ENCODE measurements at regions not wholly inside any gene's neighbourhood (a gene's known extent, or its start where the extent isn't known, plus 50 kb on each side); places are given as distances from the start of the nearest gene placed in this dataset.

GRCh38 chr20:17010181-17010580 lies 216.7 kb upstream of the PCSK2 start:
- TF ChIP-seq CTCF (IDR thresholded peaks at IDR 0.05), result no peak
- no peak overlapping the region for H3K27ac ChIP-seq (ENCODE audit: low read length)
- no peak overlapping the region for H3K27ac Mint-ChIP-seq

GRCh38 chr20:17012546-17013226 lies 214.2 kb upstream of the PCSK2 start:
- ATAC-seq (no peak), DNase-seq (no peak)
- TF ChIP-seq CTCF (IDR thresholded peaks at IDR 0.05), result no peak
- H3K27me3 Mint-ChIP-seq (ENCODE audit: low read depth in 2 of 2), result no peaks in the 10 kb centered on the region
- 77% methylated on average over 3 of the region's 7 CpGs for WGBS (ENCODE audit: insufficient coverage)
- Histone ChIP-seq H3K27ac (ENCODE audit: low read length) (no peak overlapping the region), H3K27me3 (ENCODE audit: control insufficient read depth, insufficient read depth, low read length) (no peaks in the 10 kb centered on the region), H3K4me3 (ENCODE audit: low read length) (no peak overlapping the region), H3K9me3 (ENCODE audit: control insufficient read depth, insufficient read depth, low read length) (no peaks in the 10 kb centered on the region), H3K4me1 (ENCODE audit: control insufficient read depth, insufficient read depth, low read length) (no peaks in the 10 kb centered on the region), H3K36me3 (ENCODE audit: control insufficient read depth, insufficient read depth, low read length) (no peaks in the 10 kb centered on the region)
- H3K27ac Mint-ChIP-seq, result no peak overlapping the region
- H3K4me3 Mint-ChIP-seq, result no peak overlapping the region
- no peaks in the 10 kb centered on the region for H3K36me3 Mint-ChIP-seq
- no peaks in the 10 kb centered on the region for H3K4me1 Mint-ChIP-seq
- intact Hi-C loops (cut with micrococcal nuclease), result no loop called here
- peaks cover 0 to 2% of the 10 kb centered on the region in 2 donors for H3K9me3 Mint-ChIP-seq

More at GRCh38 chr20:17010181-17010580, 216.7 kb upstream of the PCSK2 start:
- Mint-ChIP-seq H3K27me3 (ENCODE audit: low read depth in 2 of 2) (no peaks in the 10 kb centered on the region), H3K4me1 (no peaks in the 10 kb centered on the region), H3K36me3 (no peaks in the 10 kb centered on the region), H3K9me3 (peaks cover 0 to 4% of the 10 kb centered on the region in 2 donors), H3K4me3 (no peak overlapping the region)
- intact Hi-C loops (cut with micrococcal nuclease), result no loop called here
- WGBS (ENCODE audit: insufficient coverage), result no CpG with 5 or more reads among the region's 1 CpG
- H3K4me3 ChIP-seq (ENCODE audit: low read length), result no peak overlapping the region
- no peak for DNase-seq
- ATAC-seq, result no peak
- no peaks in the 10 kb centered on the region for H3K4me1 ChIP-seq (ENCODE audit: control insufficient read depth, insufficient read depth, low read length)
- H3K27me3 ChIP-seq (ENCODE audit: control insufficient read depth, insufficient read depth, low read length), result no peaks in the 10 kb centered on the region
- H3K9me3 ChIP-seq (ENCODE audit: control insufficient read depth, insufficient read depth, low read length), result no peaks in the 10 kb centered on the region
- no peaks in the 10 kb centered on the region for H3K36me3 ChIP-seq (ENCODE audit: control insufficient read depth, insufficient read depth, low read length)

- Histone ChIP-seq H3K27me3 (ENCODE audit: control insufficient read depth, insufficient read depth, low read length) (no peaks in the 10 kb centered on the region), H3K4me3 (ENCODE audit: low read length) (no peak overlapping the region), H3K27ac (ENCODE audit: low read length) (no peak overlapping the region), H3K4me1 (ENCODE audit: control insufficient read depth, insufficient read depth, low read length) (no peaks in the 10 kb centered on the region), H3K36me3 (ENCODE audit: control insufficient read depth, insufficient read depth, low read length) (no peaks in the 10 kb centered on the region), H3K9me3 (ENCODE audit: control insufficient read depth, insufficient read depth, low read length) (no peaks in the 10 kb centered on the region)
- WGBS (ENCODE audit: insufficient coverage), result 32% methylated on average over 4 of the region's 5 CpGs
- intact Hi-C loops (cut with micrococcal nuclease), result no loop called here
- ATAC-seq (no peak), DNase-seq (no peak)
- Mint-ChIP-seq H3K36me3 (no peaks in the 10 kb centered on the region), H3K4me3 (no peak overlapping the region), H3K27ac (no peak overlapping the region), H3K4me1 (no peaks in the 10 kb centered on the region), H3K27me3 (ENCODE audit: low read depth in 2 of 2) (no peaks in the 10 kb centered on the region), H3K9me3 (peaks cover 2% of the 10 kb centered on the region in 2 donors)
- no peak for TF ChIP-seq CTCF (IDR thresholded peaks at IDR 0.05)
Observed at GRCh38 chr20:17014217-17014616, 212.6 kb upstream of the PCSK2 start.

All from natural killer cell (primary cell).